Keratinocyte (primary cell): ENCODE measurements at regions not wholly inside any gene's neighbourhood (a gene's known extent, or its start where the extent isn't known, plus 50 kb on each side); places are given as distances from the start of the nearest gene placed in this dataset.

Experiments
- EZH2 ChIP-seq: IDR thresholded peaks from one replicate; pipeline ENCODE4 v1.6.1; 2012; ENCODE audit warnings: inconsistent platforms, mild to moderate bottlenecking, low read length, moderate library complexity
- TF ChIP-seq, protein P1 (sequence below), 3 experiments: IDR thresholded peaks in 1 of 3; conservative IDR thresholded peaks in 1 of 3; optimal IDR thresholded peaks in 1 of 3; 2 replicates in 2 of 3; 3 replicates in 1 of 3; pipeline versions ENCODE3 to v1.5.1; 2011; ENCODE audit warnings: low read length in 3 of 3, mild to moderate bottlenecking in 3 of 3, moderate library complexity in 2 of 3, control low read depth in 1 of 3, inconsistent platforms in 1 of 3; ENCODE audit not compliant: insufficient read depth in 2 of 3; ENCODE audit errors: extremely low read depth in 1 of 3

DNA sequence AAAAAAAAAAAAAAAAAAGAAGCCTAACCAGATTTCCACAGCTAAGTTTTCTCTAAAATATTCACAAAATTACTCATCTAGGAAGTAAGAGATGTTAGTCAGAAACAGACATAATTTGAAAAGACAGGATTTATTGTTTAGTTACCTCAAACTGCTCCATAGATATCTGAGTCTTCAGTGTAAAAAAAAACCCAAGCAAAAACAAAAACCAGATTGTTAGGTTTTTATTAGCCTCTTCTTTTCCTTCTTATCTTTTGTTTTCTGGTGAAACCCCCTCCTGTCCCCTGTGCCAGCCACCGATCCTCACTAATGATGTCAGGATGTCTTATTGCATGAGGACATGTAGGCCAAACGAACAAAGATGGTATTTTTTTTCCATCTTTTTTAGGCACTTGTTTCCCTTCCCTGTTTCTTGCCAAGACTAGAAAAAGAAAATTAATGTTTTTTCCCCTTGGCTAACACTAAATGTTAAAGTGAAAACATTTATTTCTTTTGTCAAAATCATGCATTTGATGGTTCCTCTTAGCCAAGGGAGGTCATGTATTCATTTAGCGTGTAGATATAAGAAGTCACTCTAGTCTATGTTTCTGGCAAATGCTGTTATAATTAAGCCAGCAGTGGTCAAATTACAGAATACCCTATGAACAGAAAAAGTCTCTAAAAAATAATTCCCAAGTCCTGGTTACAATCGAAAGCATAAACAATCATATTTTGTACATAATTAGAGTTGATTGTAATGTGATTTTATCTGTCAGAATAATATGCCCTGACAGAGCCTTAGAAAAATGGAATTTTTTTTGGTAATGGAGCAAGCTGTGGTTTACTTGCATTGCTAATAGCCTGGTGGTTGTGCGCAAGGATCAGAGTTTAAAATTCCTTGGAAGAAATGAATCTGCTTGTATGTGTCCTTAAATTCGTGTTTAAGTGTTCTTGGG is 702.4 kb upstream of the FZD8 start:
- no peak for TF ChIP-seq EZH2
- TF ChIP-seq, protein P1, sequence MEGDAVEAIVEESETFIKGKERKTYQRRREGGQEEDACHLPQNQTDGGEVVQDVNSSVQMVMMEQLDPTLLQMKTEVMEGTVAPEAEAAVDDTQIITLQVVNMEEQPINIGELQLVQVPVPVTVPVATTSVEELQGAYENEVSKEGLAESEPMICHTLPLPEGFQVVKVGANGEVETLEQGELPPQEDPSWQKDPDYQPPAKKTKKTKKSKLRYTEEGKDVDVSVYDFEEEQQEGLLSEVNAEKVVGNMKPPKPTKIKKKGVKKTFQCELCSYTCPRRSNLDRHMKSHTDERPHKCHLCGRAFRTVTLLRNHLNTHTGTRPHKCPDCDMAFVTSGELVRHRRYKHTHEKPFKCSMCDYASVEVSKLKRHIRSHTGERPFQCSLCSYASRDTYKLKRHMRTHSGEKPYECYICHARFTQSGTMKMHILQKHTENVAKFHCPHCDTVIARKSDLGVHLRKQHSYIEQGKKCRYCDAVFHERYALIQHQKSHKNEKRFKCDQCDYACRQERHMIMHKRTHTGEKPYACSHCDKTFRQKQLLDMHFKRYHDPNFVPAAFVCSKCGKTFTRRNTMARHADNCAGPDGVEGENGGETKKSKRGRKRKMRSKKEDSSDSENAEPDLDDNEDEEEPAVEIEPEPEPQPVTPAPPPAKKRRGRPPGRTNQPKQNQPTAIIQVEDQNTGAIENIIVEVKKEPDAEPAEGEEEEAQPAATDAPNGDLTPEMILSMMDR (optimal IDR thresholded peaks at IDR 0.05 in 1 of 3, IDR thresholded peaks at IDR 0.05 in 1 of 3, conservative IDR thresholded peaks at IDR 0.05 in 1 of 3; ENCODE audit: extremely low read depth in 1 of 3, insufficient read depth in 2 of 3, low read length in 3 of 3) = no peak
